Esophagus squamous epithelium (tissue), 4 donors: ENCODE measurements at regions not wholly inside any gene's neighbourhood (a gene's known extent, or its start where the extent isn't known, plus 50 kb on each side); places are given as distances from the start of the nearest gene placed in this dataset.

Source experiments
- POLR2A ChIP-seq, 4 donors: fragments of 450-650 bp; IDR thresholded peaks; one replicate each; pipeline ENCODE4 v1.6.1; 2017; ENCODE audit warnings: antibody characterized with exemption in 4 of 4, mild to moderate bottlenecking in 4 of 4, moderate library complexity in 3 of 4
- TF ChIP-seq, protein P1 (sequence below), 6 experiments: fragments of 450-650 bp in 4 of 6; fragments of 200-600 bp in 2 of 6; sonication (generic) in 2 of 6; IDR thresholded peaks; one replicate each; pipeline ENCODE4 v1.5.1; 2016 to 2019; ENCODE audit warnings: antibody characterized with exemption in 6 of 6, mild to moderate bottlenecking in 4 of 6, moderate library complexity in 4 of 6

DNA sequence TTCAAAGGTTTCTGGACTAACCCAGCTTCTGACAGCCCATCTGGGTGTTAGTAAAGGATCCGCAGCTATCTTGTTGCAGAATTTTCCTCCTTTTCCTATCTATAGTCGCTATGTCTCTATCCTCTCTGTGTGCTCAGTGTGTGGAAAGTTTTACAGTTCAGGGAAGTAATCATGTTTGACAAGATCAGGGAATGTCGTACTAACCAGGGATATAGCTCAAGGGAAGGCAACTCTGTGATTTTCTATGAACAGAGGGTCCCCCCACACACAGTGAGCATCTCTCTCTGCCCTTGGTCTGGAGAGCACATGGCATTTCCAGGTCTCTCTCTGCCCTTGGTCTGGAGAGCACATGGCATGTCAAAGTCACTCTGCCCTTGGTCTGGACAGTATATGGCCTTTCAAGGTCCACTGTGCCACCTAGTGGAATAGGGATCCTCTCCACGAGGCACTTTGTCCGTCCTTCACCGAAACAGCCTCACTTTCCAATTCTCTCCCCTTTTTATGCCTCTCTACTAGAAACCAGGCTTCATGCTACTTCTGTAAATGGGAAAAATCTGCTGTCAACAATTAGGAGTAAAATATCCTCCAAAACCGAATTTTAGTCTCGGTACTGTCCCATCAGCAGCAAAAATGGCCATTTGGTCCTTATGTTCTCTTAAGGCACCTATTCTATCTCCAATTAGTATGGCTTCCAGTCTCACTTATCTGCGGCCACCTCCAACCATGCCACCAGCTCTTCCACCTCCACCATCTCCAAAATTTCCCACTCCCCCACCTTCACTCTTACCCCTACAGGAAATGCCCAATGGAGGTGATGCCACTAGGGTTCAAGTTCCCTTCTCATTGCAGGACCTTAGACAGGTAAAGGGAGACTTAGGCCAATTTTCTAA is 88.7 kb downstream of the IGLL5 start:
- TF ChIP-seq, protein P1, sequence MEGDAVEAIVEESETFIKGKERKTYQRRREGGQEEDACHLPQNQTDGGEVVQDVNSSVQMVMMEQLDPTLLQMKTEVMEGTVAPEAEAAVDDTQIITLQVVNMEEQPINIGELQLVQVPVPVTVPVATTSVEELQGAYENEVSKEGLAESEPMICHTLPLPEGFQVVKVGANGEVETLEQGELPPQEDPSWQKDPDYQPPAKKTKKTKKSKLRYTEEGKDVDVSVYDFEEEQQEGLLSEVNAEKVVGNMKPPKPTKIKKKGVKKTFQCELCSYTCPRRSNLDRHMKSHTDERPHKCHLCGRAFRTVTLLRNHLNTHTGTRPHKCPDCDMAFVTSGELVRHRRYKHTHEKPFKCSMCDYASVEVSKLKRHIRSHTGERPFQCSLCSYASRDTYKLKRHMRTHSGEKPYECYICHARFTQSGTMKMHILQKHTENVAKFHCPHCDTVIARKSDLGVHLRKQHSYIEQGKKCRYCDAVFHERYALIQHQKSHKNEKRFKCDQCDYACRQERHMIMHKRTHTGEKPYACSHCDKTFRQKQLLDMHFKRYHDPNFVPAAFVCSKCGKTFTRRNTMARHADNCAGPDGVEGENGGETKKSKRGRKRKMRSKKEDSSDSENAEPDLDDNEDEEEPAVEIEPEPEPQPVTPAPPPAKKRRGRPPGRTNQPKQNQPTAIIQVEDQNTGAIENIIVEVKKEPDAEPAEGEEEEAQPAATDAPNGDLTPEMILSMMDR (IDR thresholded peaks at IDR 0.05): no peak
- no peak for TF ChIP-seq POLR2A (IDR thresholded peaks at IDR 0.05)
